ENCODE measurements at regions not wholly inside any gene's neighbourhood (a gene's known extent, or its start where the extent isn't known, plus 50 kb on each side); places are given as distances from the start of the nearest gene placed in this dataset.
A peak's percentile ranks its signal among the peaks of the same experiment; 100 is the strongest.
"Not testable (repeated sequence)": the region's sequence is repeated elsewhere in the genome, so short reads cannot be mapped to it uniquely, and the experiment has no call there.

- H2AFZ ChIP-seq (ENCODE audit: low read length): peak overlapping the region; percentile 100
- H3K27me3 ChIP-seq (ENCODE audit: low read length): no peaks in the 10 kb centered on the region
- no peaks in the 10 kb centered on the region for H3K9me3 ChIP-seq (ENCODE audit: low read length)
- no peaks in the 10 kb centered on the region for H4K20me1 ChIP-seq (ENCODE audit: low read length)
- peak overlapping the region; percentile 81 for H3K9ac ChIP-seq (ENCODE audit: low read length)
- peaks cover 51% of the 10 kb centered on the region for H3K79me2 ChIP-seq (ENCODE audit: low read length)
- H3K4me1 ChIP-seq (ENCODE audit: insufficient read depth, low read length): peaks cover 8% of the 10 kb centered on the region; the same call in 1 of the 2 replicates
- H3K27ac ChIP-seq (ENCODE audit: low read length): peak overlapping the region; percentile 40
- ATAC-seq: peak; percentile 99
- CTCF ChIA-PET: interaction anchor here (0.6 kb wide), 1 partner anchor 231 kb away, joined by 5 read pairs; no protein-coding TSS in a partner anchor
- TF ChIP-seq EZH2 (IDR thresholded peaks at IDR 0.05; ENCODE audit: low read length, unreplicated experiment) (no peak), CTCF (conservative IDR thresholded peaks at IDR 0.05; ENCODE audit: low read depth, low read length) (no peak), EZH2phosphoT487 (IDR thresholded peaks at IDR 0.05; ENCODE audit: borderline replicate concordance, low read length) (no peak)
- peak overlapping the region; percentile 92 for H3K4me2 ChIP-seq (ENCODE audit: low read length)
- no peaks in the 10 kb centered on the region; the same call in 1 of the 2 replicates for H3K36me3 ChIP-seq (ENCODE audit: low read depth, low read length)
- H3K4me3 ChIP-seq (ENCODE audit: low read length): peak overlapping the region; percentile 90
- intact Hi-C loops (cut with micrococcal nuclease): loop anchor here (5.0 kb wide), 1 partner anchor 122 kb away; the partner anchor contains the start of gene VKORC1L1
- H3K9me2 ChIP-seq (replicated peaks; ENCODE audit: low read length): no peaks in the 10 kb centered on the region
- no peaks in the 10 kb centered on the region for H3F3A ChIP-seq (ENCODE audit: low read length, unreplicated experiment)
- POLR2A ChIA-PET (ENCODE audit: unreplicated experiment): interaction anchor here (0.5 to 0.7 kb wide), 5 partner anchors 9 to 1551 kb away, joined by 3 to 15 read pairs (median 9); no protein-coding TSS in a partner anchor
- DNase-seq: peak; percentile 91
- TSS peak; percentile 60 for BruUV-seq (replicated peaks)
These were observed 122.1 kb upstream of the VKORC1L1 start for GRCh38 chr7:65750511-65751344.

- ATAC-seq; H3K4me2 ChIP-seq (ENCODE audit: low read length); H3K9me2 ChIP-seq (replicated peaks; ENCODE audit: low read length); H3K9me3 ChIP-seq (ENCODE audit: low read length); CTCF ChIA-PET; H3K36me3 ChIP-seq (ENCODE audit: low read depth, low read length); H3K9ac ChIP-seq (ENCODE audit: low read length); BruUV-seq (replicated peaks); H2AFZ ChIP-seq (ENCODE audit: low read length); H3K4me3 ChIP-seq (ENCODE audit: low read length); H3K27ac ChIP-seq (ENCODE audit: low read length); POLR2A ChIA-PET (ENCODE audit: unreplicated experiment); H3K4me1 ChIP-seq (ENCODE audit: insufficient read depth, low read length); DNase-seq; H4K20me1 ChIP-seq (ENCODE audit: low read length); H3K27me3 ChIP-seq (ENCODE audit: low read length); H3F3A ChIP-seq (ENCODE audit: low read length, unreplicated experiment): not testable (repeated sequence)
- intact Hi-C loops (cut with micrococcal nuclease): loop anchor here (5.0 kb wide), 1 partner anchor 118 kb away; the partner anchor contains the start of gene VKORC1L1
- peaks cover 48% of the 10 kb centered on the region for H3K79me2 ChIP-seq (ENCODE audit: low read length)
These were observed 118.8 kb upstream of the VKORC1L1 start for GRCh38 chr7:65754070-65754469.

- ATAC-seq; H3K9me2 ChIP-seq (replicated peaks; ENCODE audit: low read length); H3K4me3 ChIP-seq (ENCODE audit: low read length); H3K4me2 ChIP-seq (ENCODE audit: low read length); H4K20me1 ChIP-seq (ENCODE audit: low read length); H3K27me3 ChIP-seq (ENCODE audit: low read length); H3K79me2 ChIP-seq (ENCODE audit: low read length); H3K36me3 ChIP-seq (ENCODE audit: low read depth, low read length); POLR2A ChIA-PET (ENCODE audit: unreplicated experiment); H3K4me1 ChIP-seq (ENCODE audit: insufficient read depth, low read length); DNase-seq; H3F3A ChIP-seq (ENCODE audit: low read length, unreplicated experiment); CTCF ChIA-PET; BruUV-seq (replicated peaks); intact Hi-C loops (cut with micrococcal nuclease); H3K9me3 ChIP-seq (ENCODE audit: low read length); H3K27ac ChIP-seq (ENCODE audit: low read length); H2AFZ ChIP-seq (ENCODE audit: low read length); H3K9ac ChIP-seq (ENCODE audit: low read length): not testable (repeated sequence)
These were observed 113.9 kb upstream of the VKORC1L1 start for GRCh38 chr7:65758991-65759390.

- H3K79me2 ChIP-seq (ENCODE audit: low read length); H3K4me2 ChIP-seq (ENCODE audit: low read length); intact Hi-C loops (cut with micrococcal nuclease); H3K36me3 ChIP-seq (ENCODE audit: low read depth, low read length); H3K4me1 ChIP-seq (ENCODE audit: insufficient read depth, low read length); POLR2A ChIA-PET (ENCODE audit: unreplicated experiment); CTCF ChIA-PET; H3K27me3 ChIP-seq (ENCODE audit: low read length); H3K9me2 ChIP-seq (replicated peaks; ENCODE audit: low read length); H3F3A ChIP-seq (ENCODE audit: low read length, unreplicated experiment); H3K9ac ChIP-seq (ENCODE audit: low read length); H3K9me3 ChIP-seq (ENCODE audit: low read length); BruUV-seq (replicated peaks); H2AFZ ChIP-seq (ENCODE audit: low read length); H4K20me1 ChIP-seq (ENCODE audit: low read length); H3K4me3 ChIP-seq (ENCODE audit: low read length): not testable (repeated sequence)
- ATAC-seq: peak; percentile 98
- H3K27ac ChIP-seq (ENCODE audit: low read length): peak overlapping the region; percentile 39; the same call in 1 of the 2 replicates
- DNase-seq: peak; percentile 28
These were observed 110.2 kb upstream of the VKORC1L1 start for GRCh38 chr7:65762712-65763111.

GRCh38 chr7:65763114-65763513 lies 109.8 kb upstream of the VKORC1L1 start:
- peak overlapping the region; percentile 39; the same call in 1 of the 2 replicates for H3K27ac ChIP-seq (ENCODE audit: low read length)
- peak; percentile 9; the same call in 1 of the 2 replicates for ATAC-seq

More at GRCh38 chr7:65763114-65763513, 109.8 kb upstream of the VKORC1L1 start:
- BruUV-seq (replicated peaks): TSS peak; percentile 22
- POLR2A ChIA-PET (ENCODE audit: unreplicated experiment); H3K79me2 ChIP-seq (ENCODE audit: low read length); H3K9me2 ChIP-seq (replicated peaks; ENCODE audit: low read length); H3K9ac ChIP-seq (ENCODE audit: low read length); intact Hi-C loops (cut with micrococcal nuclease); H3K4me3 ChIP-seq (ENCODE audit: low read length); H3K27me3 ChIP-seq (ENCODE audit: low read length); H3K9me3 ChIP-seq (ENCODE audit: low read length); H4K20me1 ChIP-seq (ENCODE audit: low read length); CTCF ChIA-PET; DNase-seq; H3F3A ChIP-seq (ENCODE audit: low read length, unreplicated experiment); H3K4me2 ChIP-seq (ENCODE audit: low read length); H3K36me3 ChIP-seq (ENCODE audit: low read depth, low read length); H3K4me1 ChIP-seq (ENCODE audit: insufficient read depth, low read length); H2AFZ ChIP-seq (ENCODE audit: low read length): not testable (repeated sequence)
